GM23338 (cell line): ENCODE measurements at regions not wholly inside any gene's neighbourhood (a gene's known extent, or its start where the extent isn't known, plus 50 kb on each side); places are given as distances from the start of the nearest gene placed in this dataset.

Experiments
- ETS1 ChIP-seq: IDR thresholded peaks from 2 replicates; pipeline ENCODE4 v1.6.1; 2016; ENCODE audit warnings: antibody characterized with exemption
- EZH2 ChIP-seq: fragments of 200-600 bp; sonication (generic); IDR thresholded peaks from one replicate; pipeline ENCODE4 v1.8.0; 2017; ENCODE audit warnings: antibody characterized with exemption, mild to moderate bottlenecking, low read depth; ENCODE audit not compliant: unreplicated experiment
- NANOG ChIP-seq: IDR thresholded peaks from 2 replicates; pipeline ENCODE4 v1.6.1; 2016; ENCODE audit warnings: antibody characterized with exemption, borderline replicate concordance
- STAT1 ChIP-seq: IDR thresholded peaks from one replicate; pipeline ENCODE4 v1.6.1; 2016; ENCODE audit warnings: antibody characterized with exemption; ENCODE audit not compliant: unreplicated experiment
- ZNF462 ChIP-seq: fragments of 250-450 bp; sonication (Bioruptor Pico); IDR thresholded peaks from 2 replicates; pipeline ENCODE4 v1.5.0; 2020; ENCODE audit warnings: mild to moderate bottlenecking, moderate library complexity
- TF ChIP-seq, protein P1 (sequence below), 2 experiments: fragments of 200-600 bp in 1 of 2; sonication (generic) in 1 of 2; conservative IDR thresholded peaks; 2 replicates each; pipeline versions ENCODE4 v1.5.1 to v1.6.1; 2016 to 2017; ENCODE audit warnings: antibody characterized with exemption in 2 of 2, low read depth in 2 of 2, mild to moderate bottlenecking in 2 of 2, moderate library complexity in 1 of 2

DNA sequence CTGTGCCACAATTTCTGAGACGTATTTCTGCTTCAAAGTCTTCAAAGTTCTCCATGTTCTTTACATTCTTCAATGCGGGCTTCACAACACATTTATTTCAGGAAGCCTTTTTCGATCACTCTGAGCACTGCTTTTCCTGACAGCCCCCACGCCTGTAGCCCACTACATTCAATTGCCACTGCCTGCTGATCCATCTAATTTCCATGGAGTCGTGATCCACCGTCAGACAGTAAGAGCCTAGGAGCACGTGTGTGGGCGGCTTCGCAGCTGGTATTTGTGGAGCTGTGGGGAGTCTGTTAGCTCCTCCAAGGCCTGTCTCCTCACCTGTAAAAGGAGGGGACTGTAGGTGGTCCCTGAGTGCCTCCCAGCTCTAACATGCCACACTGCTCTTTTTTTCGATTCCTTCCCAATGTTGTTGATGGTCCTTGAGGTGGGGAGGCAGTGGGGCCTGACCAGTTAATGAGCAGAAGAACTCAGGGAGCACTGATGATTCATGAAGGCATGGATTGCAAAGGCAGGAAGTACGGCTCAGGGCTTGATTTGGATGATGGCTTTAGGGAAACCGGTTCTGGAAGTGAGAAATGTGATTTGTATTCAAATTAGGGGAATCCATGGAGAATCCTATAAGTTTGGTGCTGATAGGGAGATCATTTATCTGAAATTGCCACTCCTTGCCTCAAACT is 401.1 kb upstream of the PODXL start (continued):
- TF ChIP-seq ZNF462 (CRISPR knock-in tag) (no peak), ETS1 (no peak), STAT1 (no peak), NANOG (no peak), EZH2 (no peak)
- TF ChIP-seq, protein P1, sequence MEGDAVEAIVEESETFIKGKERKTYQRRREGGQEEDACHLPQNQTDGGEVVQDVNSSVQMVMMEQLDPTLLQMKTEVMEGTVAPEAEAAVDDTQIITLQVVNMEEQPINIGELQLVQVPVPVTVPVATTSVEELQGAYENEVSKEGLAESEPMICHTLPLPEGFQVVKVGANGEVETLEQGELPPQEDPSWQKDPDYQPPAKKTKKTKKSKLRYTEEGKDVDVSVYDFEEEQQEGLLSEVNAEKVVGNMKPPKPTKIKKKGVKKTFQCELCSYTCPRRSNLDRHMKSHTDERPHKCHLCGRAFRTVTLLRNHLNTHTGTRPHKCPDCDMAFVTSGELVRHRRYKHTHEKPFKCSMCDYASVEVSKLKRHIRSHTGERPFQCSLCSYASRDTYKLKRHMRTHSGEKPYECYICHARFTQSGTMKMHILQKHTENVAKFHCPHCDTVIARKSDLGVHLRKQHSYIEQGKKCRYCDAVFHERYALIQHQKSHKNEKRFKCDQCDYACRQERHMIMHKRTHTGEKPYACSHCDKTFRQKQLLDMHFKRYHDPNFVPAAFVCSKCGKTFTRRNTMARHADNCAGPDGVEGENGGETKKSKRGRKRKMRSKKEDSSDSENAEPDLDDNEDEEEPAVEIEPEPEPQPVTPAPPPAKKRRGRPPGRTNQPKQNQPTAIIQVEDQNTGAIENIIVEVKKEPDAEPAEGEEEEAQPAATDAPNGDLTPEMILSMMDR (conservative IDR thresholded peaks at IDR 0.05; ENCODE audit: low read depth in 2 of 2), result no peak
